BE2C (cell line): ENCODE measurements at regions not wholly inside any gene's neighbourhood (a gene's known extent, or its start where the extent isn't known, plus 50 kb on each side); places are given as distances from the start of the nearest gene placed in this dataset.

Experiments
- DNase-seq: peaks from one replicate; pipeline ENCODE4 v3.0.0-alpha.2; 2020
- H3K27me3 ChIP-seq: fragments of 250-450 bp; sonication (Bioruptor Pico); 2 replicates; pipeline ENCODE4 v1.5.1; 2020; ENCODE audit warnings: mild to moderate bottlenecking
- H3K36me3 ChIP-seq: fragments of 250-450 bp; sonication (Bioruptor Pico); 2 replicates; pipeline ENCODE4 v1.5.1; 2020; ENCODE audit warnings: mild to moderate bottlenecking
- H3K4me1 ChIP-seq: fragments of 250-450 bp; sonication (Bioruptor Pico); 2 replicates; pipeline ENCODE4 v1.5.1; 2020
- H3K4me3 ChIP-seq: 2 replicates; pipeline ENCODE4 v1.5.1; 2011; ENCODE audit warnings: low read depth, low read length
- H3K9me3 ChIP-seq: fragments of 250-450 bp; sonication (Bioruptor Pico); 2 replicates; pipeline ENCODE4 v1.5.1; 2020
- TF ChIP-seq, protein P1 (sequence below): IDR thresholded peaks from 2 replicates; pipeline ENCODE4 v1.5.1; 2012; ENCODE audit warnings: mild to moderate bottlenecking, low read depth, low read length

- no peaks in the 10 kb centered on the region for H3K9me3 ChIP-seq
- H3K27me3 ChIP-seq, result no peaks in the 10 kb centered on the region; the same call in 1 of the 2 replicates
- TF ChIP-seq, protein P1, sequence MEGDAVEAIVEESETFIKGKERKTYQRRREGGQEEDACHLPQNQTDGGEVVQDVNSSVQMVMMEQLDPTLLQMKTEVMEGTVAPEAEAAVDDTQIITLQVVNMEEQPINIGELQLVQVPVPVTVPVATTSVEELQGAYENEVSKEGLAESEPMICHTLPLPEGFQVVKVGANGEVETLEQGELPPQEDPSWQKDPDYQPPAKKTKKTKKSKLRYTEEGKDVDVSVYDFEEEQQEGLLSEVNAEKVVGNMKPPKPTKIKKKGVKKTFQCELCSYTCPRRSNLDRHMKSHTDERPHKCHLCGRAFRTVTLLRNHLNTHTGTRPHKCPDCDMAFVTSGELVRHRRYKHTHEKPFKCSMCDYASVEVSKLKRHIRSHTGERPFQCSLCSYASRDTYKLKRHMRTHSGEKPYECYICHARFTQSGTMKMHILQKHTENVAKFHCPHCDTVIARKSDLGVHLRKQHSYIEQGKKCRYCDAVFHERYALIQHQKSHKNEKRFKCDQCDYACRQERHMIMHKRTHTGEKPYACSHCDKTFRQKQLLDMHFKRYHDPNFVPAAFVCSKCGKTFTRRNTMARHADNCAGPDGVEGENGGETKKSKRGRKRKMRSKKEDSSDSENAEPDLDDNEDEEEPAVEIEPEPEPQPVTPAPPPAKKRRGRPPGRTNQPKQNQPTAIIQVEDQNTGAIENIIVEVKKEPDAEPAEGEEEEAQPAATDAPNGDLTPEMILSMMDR, result no peak
- no peak for DNase-seq
- H3K36me3 ChIP-seq, result no peaks in the 10 kb centered on the region
- H3K4me3 ChIP-seq, result no peak overlapping the region
- H3K4me1 ChIP-seq, result no peaks in the 10 kb centered on the region
These were observed 273.2 kb downstream of the C16orf95 start for GRCh38 chr16:87044032-87044382.

DNA sequence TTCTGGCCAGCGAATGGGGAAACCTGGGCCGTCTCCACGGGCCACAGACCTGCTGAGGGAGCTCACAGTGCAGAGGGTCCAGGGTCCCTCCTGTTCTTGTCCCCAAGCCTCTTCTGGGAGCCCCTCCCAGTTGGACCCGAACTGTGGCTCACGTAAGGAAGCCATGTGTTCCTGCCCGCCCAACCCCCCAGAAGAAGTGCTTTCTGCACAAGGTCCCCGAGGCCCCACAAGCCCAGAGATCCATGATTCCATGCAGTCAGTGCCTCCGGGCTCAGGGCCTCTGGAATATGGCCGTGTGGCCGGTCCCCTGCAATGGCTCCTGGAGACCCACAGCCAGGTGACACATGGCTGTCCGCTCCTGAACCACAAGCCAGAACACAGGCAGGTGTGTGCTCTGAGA is 272.4 kb downstream of the C16orf95 start:
- Histone ChIP-seq H3K27me3 (no peaks in the 10 kb centered on the region; the same call in 1 of the 2 replicates), H3K4me3 (no peak overlapping the region), H3K9me3 (no peaks in the 10 kb centered on the region), H3K36me3 (no peaks in the 10 kb centered on the region), H3K4me1 (no peaks in the 10 kb centered on the region)
- TF ChIP-seq, protein P1, result no peak
- DNase-seq, result no peak

DNA sequence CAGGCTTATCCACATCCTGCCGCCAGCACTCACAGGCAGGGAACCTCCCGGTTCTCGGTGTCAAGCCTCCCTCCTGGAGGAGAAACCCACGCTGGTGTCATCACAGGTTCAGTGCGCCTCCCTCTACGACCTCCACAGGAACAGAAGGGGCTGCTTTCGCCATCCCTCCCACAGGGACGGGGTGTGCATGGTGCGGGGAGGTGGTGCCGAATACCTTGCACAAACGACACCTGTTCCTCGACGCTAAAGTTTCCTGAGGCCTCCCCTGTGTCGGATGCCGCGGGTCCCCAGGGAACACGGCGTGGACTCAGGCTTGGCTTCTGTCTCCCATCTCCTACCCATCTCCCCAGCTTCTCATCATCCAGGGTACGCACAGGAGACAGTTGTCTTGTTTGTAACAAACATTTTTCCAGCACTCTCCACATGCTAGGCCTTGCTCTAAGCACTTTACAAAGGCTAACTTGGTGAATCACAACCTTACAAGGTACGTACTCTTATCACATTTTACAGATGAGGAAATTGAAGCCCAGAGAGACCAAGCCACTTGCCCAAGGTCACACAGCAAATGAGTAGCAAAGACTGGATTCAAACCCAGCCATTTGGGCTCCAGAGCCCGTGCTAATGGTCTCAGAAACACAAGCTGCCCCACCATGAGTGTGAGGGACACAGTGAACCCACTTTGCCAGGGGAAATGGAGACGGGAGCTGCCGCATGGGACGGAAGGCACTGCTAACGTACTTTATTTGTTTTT is 271.6 kb downstream of the C16orf95 start:
- no peaks in the 10 kb centered on the region; the same call in 1 of the 2 replicates for H3K27me3 ChIP-seq
- H3K36me3 ChIP-seq, result no peaks in the 10 kb centered on the region
- TF ChIP-seq, protein P1, result no peak
- no peak overlapping the region for H3K4me3 ChIP-seq
- H3K4me1 ChIP-seq, result no peaks in the 10 kb centered on the region
- no peak for DNase-seq
- no peaks in the 10 kb centered on the region for H3K9me3 ChIP-seq

DNA sequence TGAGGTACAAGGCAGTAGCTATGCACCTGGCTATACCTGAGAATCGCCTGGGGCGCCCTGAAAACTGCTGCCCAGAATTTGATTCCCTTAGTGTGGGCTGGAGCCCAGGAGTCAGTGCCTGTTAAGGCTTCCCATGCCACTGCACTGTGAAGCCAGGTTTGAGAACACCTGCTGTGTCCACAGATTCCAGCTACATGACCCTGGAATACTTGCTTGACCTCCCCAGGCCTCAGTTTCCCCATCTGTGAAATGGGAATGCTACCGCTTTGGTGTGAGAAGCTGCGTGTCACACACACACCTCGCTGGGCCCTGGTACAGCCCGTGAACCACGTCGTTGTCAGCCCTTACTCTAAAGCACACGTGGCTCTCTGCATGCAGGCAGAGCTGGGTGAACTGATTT is 271.0 kb downstream of the C16orf95 start:
- Histone ChIP-seq H3K4me3 (no peak overlapping the region), H3K9me3 (no peaks in the 10 kb centered on the region), H3K27me3 (no peaks in the 10 kb centered on the region; the same call in 1 of the 2 replicates), H3K36me3 (no peaks in the 10 kb centered on the region), H3K4me1 (no peaks in the 10 kb centered on the region)
- no peak for DNase-seq
- TF ChIP-seq, protein P1, result no peak

DNA sequence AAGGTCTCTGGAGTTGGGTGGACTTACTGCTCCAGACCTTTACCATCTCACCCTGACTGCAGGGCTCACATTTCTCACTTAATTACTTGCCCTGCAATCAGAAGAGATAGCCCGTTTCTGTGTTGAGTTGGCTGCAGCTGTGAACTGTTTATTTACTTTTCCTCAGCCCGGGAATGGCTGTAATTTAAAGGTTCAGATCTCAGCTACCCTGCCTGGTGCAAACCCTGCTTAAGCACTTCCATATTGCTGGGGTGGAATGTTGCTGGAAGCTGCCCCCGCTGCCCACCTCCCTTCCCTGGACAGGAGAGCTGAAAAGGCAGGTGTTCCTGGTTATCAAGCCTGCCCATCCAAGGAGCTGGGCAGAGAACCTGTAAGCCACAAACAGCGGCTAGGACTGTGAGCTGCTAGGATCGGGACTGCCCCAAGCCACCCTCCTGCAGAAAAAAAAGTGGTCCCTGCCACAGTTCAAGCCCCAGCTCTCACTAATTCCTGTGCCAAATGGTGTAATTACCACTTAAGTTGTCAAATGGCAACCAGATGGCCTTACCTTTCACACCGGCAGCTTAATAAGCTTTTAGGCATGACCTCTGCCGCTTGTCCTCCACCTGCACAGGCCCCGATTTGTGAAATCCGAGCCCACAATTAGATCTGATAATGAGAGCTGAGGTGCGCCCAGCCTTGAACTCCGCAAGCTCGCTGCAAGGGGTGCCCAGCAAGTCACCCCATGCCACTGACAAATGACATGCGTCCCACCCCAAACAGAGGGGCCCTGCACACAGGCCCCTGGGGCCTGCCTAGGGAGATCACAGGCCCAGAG is 269.8 kb downstream of the C16orf95 start:
- DNase-seq, result no peak
- no peaks in the 10 kb centered on the region for H3K36me3 ChIP-seq
- H3K9me3 ChIP-seq, result no peaks in the 10 kb centered on the region
- H3K4me3 ChIP-seq, result no peak overlapping the region
- H3K27me3 ChIP-seq, result no peaks in the 10 kb centered on the region; the same call in 1 of the 2 replicates
- TF ChIP-seq, protein P1, result no peak
- H3K4me1 ChIP-seq, result no peaks in the 10 kb centered on the region
